Right renal pelvis (tissue), 4 donors: ENCODE measurements at regions not wholly inside any gene's neighbourhood (a gene's known extent, or its start where the extent isn't known, plus 50 kb on each side); places are given as distances from the start of the nearest gene placed in this dataset.
"Not testable (repeated sequence)": the region's sequence is repeated elsewhere in the genome, so short reads cannot be mapped to it uniquely, and the experiment has no call there.

Source experiments
- DNase-seq, 4 donors: peaks; one replicate each; pipeline ENCODE4 v3.0.0-alpha.2; 2013; ENCODE audit warnings: low read depth in 4 of 4, low spot score in 3 of 4, missing footprints in 1 of 4

DNA sequence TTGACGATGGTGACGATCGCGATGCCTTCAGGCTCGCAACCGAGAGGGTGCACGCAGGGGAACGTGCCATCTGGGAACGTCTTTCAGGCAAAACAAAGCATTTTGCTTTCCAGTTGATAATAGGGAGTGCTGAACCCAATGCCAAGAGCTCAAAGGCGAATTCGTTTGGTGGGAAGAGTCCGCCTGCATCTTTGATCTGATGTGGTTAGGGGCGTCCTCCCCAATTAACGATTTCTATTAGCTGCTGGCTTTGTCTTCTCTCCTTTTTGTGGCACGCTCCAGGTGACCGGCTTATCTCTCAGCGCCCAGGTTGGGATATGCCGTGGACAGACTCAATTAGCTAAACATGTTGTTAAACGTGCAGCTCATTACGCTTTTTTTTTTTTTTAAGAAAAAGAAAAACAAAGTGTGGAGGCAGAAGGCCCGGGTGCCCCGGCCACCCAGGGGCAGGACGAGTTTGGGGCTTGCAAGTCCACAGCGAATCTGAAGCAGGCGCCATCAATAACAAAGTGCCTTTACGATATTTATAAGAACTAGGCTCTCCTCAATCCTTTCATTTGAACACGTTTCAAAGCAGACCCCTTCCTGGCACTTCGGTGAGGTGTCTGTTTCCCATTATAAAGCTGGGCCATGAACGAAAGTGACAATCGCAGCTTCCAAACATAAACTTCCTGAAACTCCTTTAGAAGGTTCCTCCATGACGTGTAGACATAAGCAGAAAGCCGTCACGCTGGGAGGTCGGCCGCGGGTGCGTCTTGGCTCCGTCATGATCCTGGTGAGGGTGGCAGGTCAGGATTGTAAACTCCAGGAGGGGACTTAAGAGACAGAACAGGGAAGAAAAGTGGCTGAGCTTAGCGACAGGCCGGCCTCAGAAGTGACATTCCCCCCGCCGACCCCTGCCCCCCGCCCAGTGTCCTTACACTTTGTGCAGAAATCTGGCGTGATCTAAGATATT is 155.3 kb downstream of the LAT start:
- DNase-seq: not testable (repeated sequence)

DNA sequence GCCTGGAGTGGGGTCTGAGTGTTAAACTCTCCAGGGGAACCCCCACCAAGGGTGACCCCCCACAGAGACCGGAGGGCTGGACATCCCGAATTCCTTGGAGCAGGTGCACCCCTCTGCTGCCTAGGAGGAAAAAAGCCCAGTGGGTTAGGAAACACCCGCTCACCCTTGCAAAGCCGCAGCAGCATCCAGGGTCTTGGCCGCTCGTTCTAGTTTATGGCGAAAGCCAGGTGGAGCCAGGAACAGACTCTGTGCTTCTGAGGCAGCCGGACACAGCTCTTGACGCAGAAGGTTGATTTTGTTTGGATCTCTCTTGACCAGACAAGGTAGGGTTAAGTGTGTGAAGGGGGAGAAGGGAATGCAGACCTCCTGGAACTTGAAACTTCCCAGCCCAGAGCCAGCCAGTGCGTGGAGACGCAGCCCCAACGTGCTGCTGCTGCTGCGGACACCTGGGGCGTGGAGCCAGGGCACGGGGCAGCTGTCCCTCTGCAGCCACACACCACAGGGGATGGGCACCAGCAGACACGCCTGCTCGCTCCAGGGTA is 154.5 kb downstream of the LAT start:
- DNase-seq: no peak

- not testable (repeated sequence) for DNase-seq
Observed at GRCh38 chr16:29138698-29139097, 153.8 kb downstream of the LAT start.

DNA sequence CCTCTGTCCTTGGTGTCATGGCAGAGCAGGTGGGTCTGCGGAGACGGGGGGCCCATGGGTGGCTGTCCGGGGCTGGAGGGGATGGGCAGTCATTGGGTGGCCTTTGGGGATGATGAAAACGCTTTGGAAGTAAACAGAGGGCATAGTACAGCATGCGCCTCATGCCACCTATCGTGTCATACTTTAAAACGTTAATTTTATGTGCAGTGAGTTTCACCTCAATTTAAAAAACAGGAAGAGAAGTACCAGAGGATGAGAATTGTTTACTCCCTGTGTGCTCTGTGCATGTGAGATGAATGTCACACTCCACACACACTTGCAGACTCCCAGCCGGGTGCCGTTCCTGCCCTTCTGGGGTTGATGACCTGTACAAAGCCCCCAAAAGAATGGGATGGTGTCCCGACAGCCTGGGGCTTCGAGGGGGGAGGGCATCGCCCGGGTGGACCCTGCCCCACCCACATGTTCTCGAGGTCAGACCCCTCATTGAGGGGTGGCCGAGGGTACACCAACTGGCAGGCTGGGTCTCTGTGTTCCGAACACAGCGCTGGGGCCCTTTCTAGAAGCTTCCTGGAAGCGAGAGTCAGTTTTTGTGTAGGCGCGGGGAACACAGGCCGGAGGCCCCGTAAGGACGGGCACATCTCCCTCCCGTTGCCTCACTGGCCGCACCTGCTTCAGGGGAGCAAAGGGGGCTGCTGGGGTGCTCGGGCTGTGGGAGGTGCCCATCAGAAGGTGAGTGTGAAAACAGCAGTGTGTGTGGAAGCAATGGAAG is 153.2 kb downstream of the LAT start:
- not testable (repeated sequence) for DNase-seq

- not testable (repeated sequence) for DNase-seq
Observed at GRCh38 chr16:29137461-29137860, 152.6 kb downstream of the LAT start.

DNA sequence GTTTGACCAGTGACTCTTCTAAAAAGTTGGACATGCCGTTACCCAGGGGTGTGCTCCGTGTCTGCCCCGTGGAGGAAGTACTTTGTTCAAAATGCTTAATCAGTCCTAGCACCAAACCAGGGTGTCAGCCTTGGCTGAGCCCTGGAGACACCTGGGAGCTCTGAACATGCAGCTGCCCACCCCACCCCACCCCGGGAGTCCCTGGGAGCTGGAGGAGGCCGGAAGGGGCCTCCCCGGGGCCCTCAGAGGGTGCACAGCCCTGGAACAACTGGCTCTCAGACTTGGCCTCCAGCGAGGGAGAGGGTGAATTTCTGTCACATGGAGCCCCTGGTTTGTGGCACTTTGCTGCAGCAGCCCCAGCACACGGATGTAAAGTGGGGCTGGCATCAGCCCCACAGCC is 152.1 kb downstream of the LAT start:
- not testable (repeated sequence) for DNase-seq

DNA sequence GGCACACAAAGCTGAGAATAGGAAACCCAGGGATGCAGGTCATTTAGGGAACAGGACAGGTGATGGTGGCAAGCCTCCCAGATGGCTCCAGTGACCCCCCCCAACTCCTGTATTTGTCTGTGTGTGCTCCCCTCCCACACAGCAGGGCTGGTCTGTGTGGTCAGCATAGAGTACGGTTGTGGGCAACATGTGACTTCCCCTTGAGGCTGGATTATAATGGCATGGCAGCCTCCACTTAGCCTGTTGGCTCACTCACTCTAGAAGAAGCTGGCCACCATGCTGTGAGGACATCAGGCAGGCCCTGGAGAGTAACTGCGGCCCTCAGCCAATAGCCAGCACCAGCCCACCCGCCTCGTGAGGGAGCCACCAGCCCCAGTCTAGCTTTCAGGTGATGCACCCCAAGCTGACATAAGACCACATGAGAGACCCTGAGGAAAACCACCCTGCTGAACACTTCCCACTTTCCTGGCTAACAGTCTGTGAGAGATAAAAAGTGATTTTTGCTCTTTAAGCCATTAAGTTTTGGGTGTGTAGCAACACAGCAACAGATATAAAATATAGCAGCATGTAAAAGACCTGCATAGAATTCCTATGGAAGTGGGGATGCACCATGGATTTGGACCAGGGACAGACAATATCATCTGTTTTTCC is 151.3 kb downstream of the LAT start:
- not testable (repeated sequence) for DNase-seq

- DNase-seq: not testable (repeated sequence)
Observed at GRCh38 chr16:29135098-29135497, 150.2 kb downstream of the LAT start.

GRCh38 chr16:29133681-29134430 is 149.0 kb downstream of the LAT start:
- not testable (repeated sequence) for DNase-seq

- not testable (repeated sequence) for DNase-seq
Observed at GRCh38 chr16:29132869-29133268, 148.0 kb downstream of the LAT start.

DNA sequence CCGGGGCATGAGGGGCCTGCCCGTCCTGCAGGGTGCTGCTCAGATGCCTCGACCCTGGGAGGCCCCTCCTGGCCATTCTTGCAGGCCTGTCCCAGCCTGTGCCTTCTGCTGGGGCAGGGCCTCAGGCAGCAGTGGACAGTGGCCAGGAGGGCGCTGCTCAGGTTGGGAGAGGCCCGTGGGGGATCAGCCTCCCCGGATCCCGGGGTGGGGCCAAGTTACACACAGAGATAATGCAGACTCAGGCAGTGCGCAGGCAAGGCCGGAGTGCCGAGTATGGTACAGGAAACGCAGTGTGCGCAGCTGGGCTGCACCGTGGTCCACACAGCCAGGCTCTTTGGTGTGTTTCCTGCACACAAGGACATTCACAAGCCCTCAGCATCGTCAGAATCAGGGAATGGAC is 147.6 kb downstream of the LAT start:
- not testable (repeated sequence) for DNase-seq

- not testable (repeated sequence) for DNase-seq
Observed at GRCh38 chr16:29130901-29131851, 146.3 kb downstream of the LAT start.

- not testable (repeated sequence) for DNase-seq
Observed at GRCh38 chr16:29130131-29130711, 145.4 kb downstream of the LAT start.

- not testable (repeated sequence) for DNase-seq
Observed at GRCh38 chr16:29129458-29130038, 144.7 kb downstream of the LAT start.

DNA sequence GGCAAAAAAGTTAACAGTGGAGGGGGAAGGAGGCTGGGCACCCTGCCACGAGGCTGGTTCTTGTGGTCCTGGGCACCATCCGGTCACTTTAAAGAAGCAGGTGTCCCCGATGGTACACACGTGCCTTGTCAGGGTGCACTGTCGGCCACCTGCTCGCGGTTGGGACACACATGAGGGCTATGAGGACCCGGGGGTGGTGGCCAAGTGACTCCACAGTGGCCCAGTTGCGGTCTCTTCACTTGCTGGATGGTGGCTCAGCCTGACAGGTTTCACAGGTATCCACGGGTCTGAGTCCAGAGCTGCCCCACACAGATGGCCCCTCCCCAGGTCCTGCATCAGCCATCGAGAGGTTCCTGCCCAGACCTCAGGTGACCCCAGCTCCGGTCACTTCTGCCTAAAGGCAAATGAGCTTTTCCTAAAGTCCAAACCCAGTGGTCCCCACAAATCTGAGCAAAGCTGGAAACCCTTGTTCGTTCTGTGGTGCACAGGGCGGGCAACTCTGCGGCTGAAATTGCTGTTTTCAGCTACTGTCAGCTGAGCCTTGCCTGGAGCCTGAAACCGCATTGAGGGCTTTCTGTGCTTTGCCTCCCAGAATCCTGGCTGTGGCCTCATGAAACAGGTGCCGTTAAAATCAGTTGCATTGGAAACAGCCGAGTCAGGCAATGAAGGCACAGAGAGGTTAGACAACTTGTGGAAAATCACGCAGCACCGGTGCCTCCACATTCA is 144.0 kb downstream of the LAT start:
- not testable (repeated sequence) for DNase-seq

- not testable (repeated sequence) for DNase-seq
Observed at GRCh38 chr16:29127806-29128420, 143.1 kb downstream of the LAT start.

- DNase-seq: no peak
Observed at GRCh38 chr16:29126616-29127015, 141.8 kb downstream of the LAT start.
